Osteocyte (in vitro differentiated cells): ENCODE measurements at regions not wholly inside any gene's neighbourhood (a gene's known extent, or its start where the extent isn't known, plus 50 kb on each side); places are given as distances from the start of the nearest gene placed in this dataset.
"Not testable (repeated sequence)": the region's sequence is repeated elsewhere in the genome, so short reads cannot be mapped to it uniquely, and the experiment has no call there.

Experiments used
- DNase-seq: peaks from one replicate; pipeline ENCODE4 v3.0.0; 2021; ENCODE audit warnings: mixed read lengths; ENCODE audit not compliant: unreplicated experiment; ENCODE audit errors: extremely low spot score
- H3K27ac Mint-ChIP-seq: one replicate; pipeline ENCODE4 v1.8.0; 2021; ENCODE audit warnings: mild to moderate bottlenecking, mixed read lengths; ENCODE audit not compliant: unreplicated experiment
- H3K27me3 Mint-ChIP-seq: one replicate; pipeline ENCODE4 v1.8.0; 2021; ENCODE audit warnings: mixed read lengths; ENCODE audit not compliant: unreplicated experiment
- H3K36me3 Mint-ChIP-seq: one replicate; pipeline ENCODE4 v1.8.0; 2021; ENCODE audit warnings: mixed read lengths; ENCODE audit not compliant: unreplicated experiment
- H3K4me1 Mint-ChIP-seq: one replicate; pipeline ENCODE4 v1.8.0; 2021; ENCODE audit warnings: mixed read lengths; ENCODE audit not compliant: unreplicated experiment
- H3K4me3 Mint-ChIP-seq: one replicate; pipeline ENCODE4 v1.8.0; 2021; ENCODE audit warnings: mild to moderate bottlenecking, moderate library complexity, mixed read lengths; ENCODE audit not compliant: unreplicated experiment
- H3K9me3 Mint-ChIP-seq: one replicate; pipeline ENCODE4 v1.8.0; 2021; ENCODE audit warnings: mixed read lengths; ENCODE audit not compliant: unreplicated experiment
- TF ChIP-seq, protein P1 (sequence below): fragments of 200-600 bp; sonication (generic); IDR thresholded peaks from 2 replicates; pipeline ENCODE4 v1.5.0; 2021; ENCODE audit warnings: antibody characterized with exemption, mild to moderate bottlenecking, moderate library complexity

DNA sequence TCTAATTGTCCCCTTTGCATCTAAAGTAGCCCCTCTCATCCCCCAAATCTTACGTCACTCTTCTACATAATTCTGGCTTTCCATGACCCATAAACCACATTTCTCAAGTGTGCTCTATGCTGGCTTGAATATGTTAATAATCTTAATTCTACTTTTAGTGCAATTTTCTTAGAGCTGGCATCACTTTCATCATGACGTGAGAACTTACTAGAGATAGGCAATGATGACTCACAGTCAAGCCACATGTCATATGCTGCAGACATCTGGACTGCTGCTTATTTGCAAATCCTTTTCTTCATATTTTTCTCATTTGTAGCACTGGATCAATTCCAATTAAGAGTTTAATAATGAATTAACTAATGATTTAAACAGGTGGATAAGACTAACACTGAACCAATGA is 260.7 kb upstream of the PRKCQ start:
- TF ChIP-seq, protein P1, sequence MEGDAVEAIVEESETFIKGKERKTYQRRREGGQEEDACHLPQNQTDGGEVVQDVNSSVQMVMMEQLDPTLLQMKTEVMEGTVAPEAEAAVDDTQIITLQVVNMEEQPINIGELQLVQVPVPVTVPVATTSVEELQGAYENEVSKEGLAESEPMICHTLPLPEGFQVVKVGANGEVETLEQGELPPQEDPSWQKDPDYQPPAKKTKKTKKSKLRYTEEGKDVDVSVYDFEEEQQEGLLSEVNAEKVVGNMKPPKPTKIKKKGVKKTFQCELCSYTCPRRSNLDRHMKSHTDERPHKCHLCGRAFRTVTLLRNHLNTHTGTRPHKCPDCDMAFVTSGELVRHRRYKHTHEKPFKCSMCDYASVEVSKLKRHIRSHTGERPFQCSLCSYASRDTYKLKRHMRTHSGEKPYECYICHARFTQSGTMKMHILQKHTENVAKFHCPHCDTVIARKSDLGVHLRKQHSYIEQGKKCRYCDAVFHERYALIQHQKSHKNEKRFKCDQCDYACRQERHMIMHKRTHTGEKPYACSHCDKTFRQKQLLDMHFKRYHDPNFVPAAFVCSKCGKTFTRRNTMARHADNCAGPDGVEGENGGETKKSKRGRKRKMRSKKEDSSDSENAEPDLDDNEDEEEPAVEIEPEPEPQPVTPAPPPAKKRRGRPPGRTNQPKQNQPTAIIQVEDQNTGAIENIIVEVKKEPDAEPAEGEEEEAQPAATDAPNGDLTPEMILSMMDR: no peak
- DNase-seq: no peak
- Mint-ChIP-seq H3K9me3 (peaks cover 15% of the 10 kb centered on the region), H3K27ac (no peak overlapping the region), H3K4me1 (no peaks in the 10 kb centered on the region), H3K4me3 (no peak overlapping the region), H3K36me3 (no peaks in the 10 kb centered on the region), H3K27me3 (peaks cover 2% of the 10 kb centered on the region)

DNA sequence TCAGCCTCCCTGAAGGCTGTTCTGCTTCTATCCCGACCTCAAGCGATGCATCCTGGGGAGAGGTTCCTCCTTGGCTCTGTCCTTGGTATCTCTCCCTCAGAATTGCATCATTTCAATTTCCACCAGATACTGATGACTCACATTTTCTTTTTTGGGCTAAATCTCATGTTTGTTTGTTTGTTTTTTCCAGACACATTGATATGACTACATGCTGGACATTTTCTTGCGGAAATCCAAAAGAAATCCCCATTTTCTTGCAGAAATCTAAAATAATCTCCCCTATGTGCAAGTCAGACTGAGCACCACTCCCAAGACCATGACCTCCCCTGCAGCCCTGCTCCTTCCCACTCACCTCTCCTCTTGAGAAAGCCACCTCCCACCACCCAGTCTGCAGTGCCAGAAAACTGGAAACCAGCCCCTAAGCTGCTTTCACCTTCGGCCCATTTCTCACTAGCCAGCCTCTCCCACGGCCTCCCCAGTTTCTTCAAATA is 260.2 kb upstream of the PRKCQ start:
- Mint-ChIP-seq H3K4me1 (no peaks in the 10 kb centered on the region), H3K9me3 (peaks cover 12% of the 10 kb centered on the region), H3K27ac (no peak overlapping the region), H3K4me3 (no peak overlapping the region), H3K27me3 (no peaks in the 10 kb centered on the region), H3K36me3 (no peaks in the 10 kb centered on the region)
- TF ChIP-seq, protein P1: no peak
- DNase-seq: no peak

DNA sequence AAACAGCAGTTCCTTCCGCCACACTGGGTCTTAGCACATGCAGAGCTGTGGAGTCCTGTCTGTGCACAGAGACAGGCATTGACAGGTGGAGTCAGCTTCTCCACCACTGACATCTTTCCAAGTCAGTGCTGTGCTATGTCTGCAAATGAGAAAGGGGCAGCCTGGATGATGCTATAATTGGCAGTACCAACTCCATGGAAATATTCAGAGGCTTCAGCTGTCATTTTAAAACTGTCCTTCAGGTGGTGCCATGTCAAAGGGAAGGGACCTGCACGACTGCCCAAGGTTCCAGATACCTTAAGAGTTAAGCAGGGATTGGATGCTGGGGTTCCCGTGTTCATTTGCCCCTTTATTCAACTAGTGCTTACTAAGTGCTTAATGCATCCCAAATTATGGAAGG is 258.0 kb upstream of the PRKCQ start:
- Mint-ChIP-seq H3K4me1 (no peaks in the 10 kb centered on the region), H3K27ac (no peak overlapping the region), H3K9me3 (peaks cover 8% of the 10 kb centered on the region), H3K4me3 (no peak overlapping the region), H3K36me3 (no peaks in the 10 kb centered on the region), H3K27me3 (no peaks in the 10 kb centered on the region)
- DNase-seq: no peak
- TF ChIP-seq, protein P1: peak; percentile 40

DNA sequence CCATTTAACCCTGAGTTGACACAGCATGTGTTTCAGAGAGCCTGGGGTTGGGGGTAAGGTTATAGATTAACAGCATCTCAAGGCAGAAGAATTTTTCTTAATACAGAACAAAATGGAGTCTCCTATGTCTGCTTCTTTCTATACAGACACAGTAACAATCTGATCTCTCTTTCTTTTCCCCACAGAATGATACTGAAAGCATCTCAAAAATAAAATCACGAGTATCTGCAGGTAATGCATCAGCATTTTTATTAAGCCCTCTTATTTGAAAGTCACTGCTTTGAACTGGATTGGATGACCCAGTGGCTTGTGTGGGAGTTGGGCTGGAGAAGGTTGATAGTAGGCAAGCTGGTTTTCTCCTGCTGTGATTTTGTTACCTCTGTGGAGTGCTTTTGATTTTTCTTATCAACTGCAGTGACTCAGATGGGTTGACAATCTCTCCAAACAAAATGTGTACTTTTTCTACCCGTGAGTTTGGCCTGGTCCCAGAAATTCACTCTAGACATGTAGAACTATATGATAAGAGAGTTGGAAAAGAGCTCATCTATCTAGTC is 253.5 kb upstream of the PRKCQ start:
- TF ChIP-seq, protein P1: no peak
- no peak overlapping the region for H3K4me3 Mint-ChIP-seq
- H3K27me3 Mint-ChIP-seq: no peaks in the 10 kb centered on the region
- DNase-seq: no peak
- H3K36me3 Mint-ChIP-seq: no peaks in the 10 kb centered on the region
- no peak overlapping the region for H3K27ac Mint-ChIP-seq
- no peaks in the 10 kb centered on the region for H3K9me3 Mint-ChIP-seq
- no peaks in the 10 kb centered on the region for H3K4me1 Mint-ChIP-seq

DNA sequence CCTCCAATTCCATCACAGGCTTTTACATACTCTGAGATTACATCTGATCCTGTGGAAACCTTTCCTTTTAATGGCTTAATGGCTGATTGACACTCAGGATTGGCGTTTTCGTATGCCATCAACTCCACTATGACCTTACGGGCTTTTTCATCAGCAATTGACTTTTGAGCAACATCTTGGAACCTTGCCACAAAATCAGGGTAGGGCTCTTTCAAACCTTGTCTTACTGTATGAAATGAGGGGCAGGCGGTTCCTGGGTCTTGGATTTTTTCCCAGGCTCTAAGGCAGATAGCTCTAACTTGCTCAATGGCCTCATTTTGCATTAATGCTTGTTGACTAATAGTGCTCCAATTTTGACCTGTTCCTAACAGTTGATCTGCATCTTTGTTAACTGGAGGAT is 250.9 kb upstream of the PRKCQ start:
- not testable (repeated sequence) for H3K27ac Mint-ChIP-seq, H3K9me3 Mint-ChIP-seq, H3K4me3 Mint-ChIP-seq, H3K4me1 Mint-ChIP-seq, H3K27me3 Mint-ChIP-seq, DNase-seq, H3K36me3 Mint-ChIP-seq

DNA sequence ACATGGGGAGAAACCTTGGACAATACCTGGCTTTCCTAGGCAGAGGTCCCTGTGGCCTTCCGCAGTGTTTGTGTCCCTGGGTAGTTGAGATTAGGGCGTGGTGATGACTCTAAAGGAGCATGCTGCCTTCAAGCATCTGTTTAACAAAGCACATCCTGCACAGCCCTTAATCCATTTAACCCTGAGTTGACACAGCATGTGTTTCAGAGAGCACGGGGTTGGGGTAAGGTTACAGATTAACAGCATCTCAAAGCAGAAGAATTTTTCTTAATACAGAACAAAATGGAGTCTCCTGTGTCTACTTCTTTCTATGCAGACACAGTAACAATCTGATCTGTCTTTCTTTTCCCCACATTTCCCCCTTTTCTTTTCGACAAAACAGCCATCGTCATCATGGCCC is 244.7 kb upstream of the PRKCQ start:
- DNase-seq, H3K4me1 Mint-ChIP-seq, H3K27ac Mint-ChIP-seq, H3K4me3 Mint-ChIP-seq, H3K36me3 Mint-ChIP-seq, H3K27me3 Mint-ChIP-seq, H3K9me3 Mint-ChIP-seq: not testable (repeated sequence)
